Urinary bladder (tissue), 3 donors: ENCODE measurements at regions not wholly inside any gene's neighbourhood (a gene's known extent, or its start where the extent isn't known, plus 50 kb on each side); places are given as distances from the start of the nearest gene placed in this dataset.

Experiments
- DNase-seq: peaks from one replicate; pipeline ENCODE4 v3.0.0-alpha.2; 2015; ENCODE audit errors: extremely low spot score
- H3K27ac ChIP-seq: one replicate; pipeline ENCODE4 v1.5.1; 2013; ENCODE audit warnings: low read depth, mild to moderate bottlenecking, moderate library complexity
- H3K36me3 ChIP-seq: one replicate; pipeline ENCODE4 v1.6.1; 2013; ENCODE audit warnings: mild to moderate bottlenecking, moderate library complexity; ENCODE audit not compliant: insufficient read depth
- H3K4me1 ChIP-seq: one replicate; pipeline ENCODE4 v1.6.1; 2013; ENCODE audit warnings: mild to moderate bottlenecking, moderate library complexity; ENCODE audit not compliant: insufficient read depth
- H3K4me3 ChIP-seq: one replicate; pipeline ENCODE4 v1.5.1; 2013; ENCODE audit warnings: low read depth, low read length
- WGBS: extraction: QIAGEN DNeasy Blood & Tissue Kit; methylation state at CpG from one replicate; pipeline ENCODE4 v1.1.7; 2013; 5-methylcytosine and 5-hydroxymethylcytosine counted together
- donor health status: healthy with polysubstance abuse.
- donor health status: healthy.

DNA sequence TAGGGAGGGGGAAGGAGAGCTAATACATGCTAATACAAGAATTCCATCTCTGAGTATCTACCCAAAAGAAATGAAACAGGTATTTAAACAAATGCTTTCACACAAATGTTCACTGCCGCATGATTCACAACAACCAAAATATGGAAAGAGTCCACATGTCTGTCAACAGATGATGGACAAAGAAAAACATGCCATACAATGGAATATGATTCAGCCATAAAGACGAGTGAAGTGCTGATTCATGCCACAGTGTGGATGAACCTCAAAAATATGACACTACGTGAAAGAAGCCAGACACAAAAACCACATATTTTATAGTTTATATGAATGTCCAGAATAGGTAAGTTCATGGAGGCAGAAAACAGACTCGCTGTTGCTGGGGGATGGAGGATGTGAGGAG, 321.4 kb downstream of the FOXL1 start:
- Histone ChIP-seq H3K27ac (no peak overlapping the region), H3K4me3 (no peak overlapping the region), H3K36me3 (no peaks in the 10 kb centered on the region), H3K4me1 (no peaks in the 10 kb centered on the region)
- 83% methylated on average over 4 of the region's 4 CpGs for WGBS
- no peak for DNase-seq

DNA sequence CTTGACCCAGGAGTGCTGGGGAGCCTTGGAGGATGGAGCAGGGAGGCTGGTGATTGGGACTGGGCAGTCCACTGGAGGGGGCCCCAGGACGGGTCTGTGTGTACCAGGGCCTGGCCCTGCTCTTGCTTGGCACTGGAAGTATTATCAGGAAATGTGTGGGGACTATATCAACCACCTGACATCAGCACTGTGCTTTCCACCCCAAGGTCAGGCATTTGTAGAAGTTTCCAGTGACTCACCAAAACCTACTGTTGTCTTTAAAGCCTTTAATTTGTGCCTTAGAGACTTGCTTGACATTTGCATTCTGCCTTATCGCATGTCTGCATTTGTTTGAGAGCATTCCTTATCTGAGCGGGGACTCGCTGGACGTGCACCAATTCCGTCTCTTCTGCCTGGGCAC, 323.1 kb downstream of the FOXL1 start:
- Histone ChIP-seq H3K4me3 (no peak overlapping the region), H3K4me1 (no peaks in the 10 kb centered on the region), H3K27ac (no peak overlapping the region), H3K36me3 (no peaks in the 10 kb centered on the region)
- no peak for DNase-seq
- 48% methylated on average over 6 of the region's 6 CpGs for WGBS

DNA sequence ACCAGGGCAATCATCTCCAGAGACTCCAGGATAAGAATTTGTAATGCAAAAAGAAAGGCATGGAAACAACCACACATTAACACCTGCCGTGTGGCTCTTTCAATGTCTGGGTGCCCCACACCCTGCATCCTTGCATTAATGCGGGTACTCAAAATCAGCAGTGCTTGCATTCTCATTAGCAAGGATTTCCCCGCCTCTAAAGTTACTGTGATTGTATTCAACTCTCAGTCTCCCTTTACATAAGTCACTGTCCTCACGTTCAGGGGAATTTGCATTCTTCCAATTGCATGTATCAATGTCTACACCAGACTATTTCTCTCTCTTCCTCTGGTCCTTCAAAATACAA, 324.3 kb downstream of the FOXL1 start:
- no peaks in the 10 kb centered on the region for H3K36me3 ChIP-seq
- WGBS = 78% methylated on average over 4 of the region's 4 CpGs
- no peak overlapping the region for H3K27ac ChIP-seq
- H3K4me1 ChIP-seq = no peaks in the 10 kb centered on the region
- no peak overlapping the region for H3K4me3 ChIP-seq
- no peak for DNase-seq

DNA sequence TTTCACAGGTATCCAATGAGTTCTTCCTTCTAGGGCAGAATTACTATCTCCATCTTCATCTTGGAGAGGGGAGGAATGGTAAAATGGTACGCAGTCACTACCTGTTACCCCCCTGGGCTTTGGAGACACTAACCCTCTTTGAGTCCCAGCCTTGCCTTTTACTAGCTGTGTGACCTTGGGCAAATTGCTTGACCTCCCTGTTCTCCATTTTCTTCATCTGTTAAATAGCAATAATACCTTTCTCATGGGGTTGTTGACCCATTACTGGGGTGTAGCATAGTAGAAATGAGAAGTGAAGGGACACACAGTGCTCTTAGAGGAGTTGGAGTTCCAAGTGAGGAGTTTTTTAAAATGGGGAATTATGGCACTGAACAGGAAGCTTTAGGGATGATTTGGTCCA, 324.7 kb downstream of the FOXL1 start:
- Histone ChIP-seq H3K27ac (no peak overlapping the region), H3K36me3 (no peaks in the 10 kb centered on the region), H3K4me1 (no peaks in the 10 kb centered on the region), H3K4me3 (no peak overlapping the region)
- 94% methylated on average over 1 of the region's 1 CpG for WGBS
- DNase-seq = no peak

DNA sequence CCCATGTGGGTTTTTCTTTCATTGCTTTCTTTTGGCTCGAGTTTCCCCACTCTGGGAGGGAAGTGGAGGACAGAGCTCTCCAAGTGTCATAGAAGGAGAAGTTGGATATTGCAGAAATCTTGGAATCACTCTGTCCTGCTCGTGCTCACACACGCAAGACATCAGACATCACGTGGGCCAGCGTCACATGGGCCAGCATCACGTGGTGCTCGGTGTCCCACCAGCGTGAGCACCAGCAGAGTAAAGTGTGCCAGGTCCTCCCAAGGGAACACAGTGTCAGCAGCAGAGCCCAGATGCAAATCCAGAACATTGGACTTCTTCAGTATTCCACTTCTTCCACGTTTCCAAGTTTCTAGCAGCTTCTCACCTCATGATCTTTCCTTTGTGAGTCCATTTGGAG, 327.0 kb downstream of the FOXL1 start:
- Histone ChIP-seq H3K4me3 (no peak overlapping the region), H3K4me1 (no peaks in the 10 kb centered on the region), H3K27ac (no peak overlapping the region), H3K36me3 (no peaks in the 10 kb centered on the region)
- 88% methylated on average over 9 of the region's 9 CpGs for WGBS
- DNase-seq = no peak

DNA sequence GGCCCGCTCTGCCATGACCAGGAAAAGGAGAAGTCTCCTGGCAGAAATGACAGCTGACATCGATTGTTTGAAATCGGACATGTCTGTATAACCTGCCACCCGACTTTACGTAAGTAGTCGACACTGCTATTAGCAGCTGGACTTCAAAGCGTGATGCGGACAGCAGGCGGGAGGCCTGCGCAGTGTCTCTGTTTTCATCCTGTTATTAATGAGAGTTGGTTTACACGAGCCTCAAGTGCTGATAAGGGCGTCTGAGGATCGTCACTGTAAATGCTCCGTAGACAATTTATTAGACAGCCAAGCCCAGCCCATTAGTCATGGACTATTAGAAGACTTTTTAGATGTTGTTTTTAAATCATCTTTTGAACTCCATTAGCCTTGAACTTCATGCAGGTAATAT, 328.3 kb downstream of the FOXL1 start:
- no peaks in the 10 kb centered on the region for H3K4me1 ChIP-seq
- H3K4me3 ChIP-seq = no peak overlapping the region
- H3K27ac ChIP-seq = no peak overlapping the region
- DNase-seq = no peak
- no peaks in the 10 kb centered on the region for H3K36me3 ChIP-seq
- WGBS = 45% methylated on average over 14 of the region's 14 CpGs

DNA sequence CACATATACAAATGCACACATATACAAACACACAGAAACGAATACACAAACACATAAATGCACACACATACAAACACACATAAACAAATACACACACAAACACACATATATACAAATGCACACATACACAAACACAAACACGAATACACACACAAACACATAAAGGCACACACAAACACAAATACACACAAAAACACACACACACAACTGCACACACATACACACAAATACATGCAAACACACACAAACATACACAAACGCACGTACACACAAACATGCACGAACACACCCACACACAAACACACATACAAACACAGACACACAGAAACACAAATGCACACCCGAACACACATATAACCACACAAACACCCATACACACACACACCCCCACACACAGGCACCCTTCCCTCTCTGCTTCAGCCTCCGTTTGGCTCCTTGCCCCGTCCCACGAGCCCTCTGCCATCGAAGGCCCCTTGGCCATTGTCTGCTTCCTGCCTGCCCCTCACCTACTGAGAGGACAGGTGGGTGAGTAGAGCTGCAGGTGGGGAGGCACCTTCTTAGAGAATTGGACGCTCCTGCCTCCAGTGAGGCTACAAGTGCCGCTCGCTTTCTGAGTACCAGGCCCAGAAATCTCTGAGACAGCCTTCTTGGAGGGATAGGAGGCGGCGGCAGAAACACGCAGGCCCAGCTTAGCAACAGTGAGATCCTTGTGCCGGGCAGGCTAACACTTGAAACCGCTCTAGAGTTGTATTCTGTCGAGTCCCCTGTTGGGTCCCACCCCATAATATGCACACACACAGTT, 331.2 kb downstream of the FOXL1 start:
- H3K27ac ChIP-seq = no peak overlapping the region
- H3K4me1 ChIP-seq = no peaks in the 10 kb centered on the region
- no peak overlapping the region for H3K4me3 ChIP-seq
- 78% methylated on average over 19 of the region's 19 CpGs for WGBS
- DNase-seq = no peak
- no peaks in the 10 kb centered on the region for H3K36me3 ChIP-seq

DNA sequence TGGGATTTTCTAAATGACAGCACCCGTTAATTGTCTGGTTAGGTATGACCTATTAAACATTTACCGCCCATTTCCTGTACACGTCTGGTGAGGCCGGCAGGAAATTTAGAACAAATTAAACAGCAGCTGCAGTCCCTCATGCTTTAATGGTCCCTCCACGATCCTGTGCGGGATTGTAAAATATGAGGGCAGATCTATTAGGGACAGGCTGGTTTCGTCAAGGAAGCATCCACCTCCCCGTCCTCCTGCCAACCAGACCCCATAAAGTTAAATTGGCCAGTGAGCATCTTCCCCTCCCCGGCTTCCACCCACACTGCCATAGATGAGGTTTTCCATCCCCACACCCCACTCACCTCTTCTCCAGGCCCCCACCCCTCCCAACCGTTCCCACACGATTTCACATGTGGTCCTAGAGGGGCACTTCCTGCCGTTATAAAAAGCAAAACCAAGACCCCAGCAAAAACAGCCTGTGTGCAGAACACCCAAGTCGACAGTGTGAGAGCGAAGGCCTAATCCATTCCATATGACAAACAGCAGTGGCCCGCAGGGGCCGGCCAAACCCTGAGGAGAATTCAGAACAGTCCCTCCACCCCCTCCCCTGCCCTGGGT, 331.9 kb downstream of the FOXL1 start:
- Histone ChIP-seq H3K4me1 (no peaks in the 10 kb centered on the region), H3K4me3 (no peak overlapping the region), H3K36me3 (no peaks in the 10 kb centered on the region), H3K27ac (no peak overlapping the region)
- peak; percentile 60 for DNase-seq
- WGBS = 43% methylated on average over 16 of the region's 16 CpGs

DNA sequence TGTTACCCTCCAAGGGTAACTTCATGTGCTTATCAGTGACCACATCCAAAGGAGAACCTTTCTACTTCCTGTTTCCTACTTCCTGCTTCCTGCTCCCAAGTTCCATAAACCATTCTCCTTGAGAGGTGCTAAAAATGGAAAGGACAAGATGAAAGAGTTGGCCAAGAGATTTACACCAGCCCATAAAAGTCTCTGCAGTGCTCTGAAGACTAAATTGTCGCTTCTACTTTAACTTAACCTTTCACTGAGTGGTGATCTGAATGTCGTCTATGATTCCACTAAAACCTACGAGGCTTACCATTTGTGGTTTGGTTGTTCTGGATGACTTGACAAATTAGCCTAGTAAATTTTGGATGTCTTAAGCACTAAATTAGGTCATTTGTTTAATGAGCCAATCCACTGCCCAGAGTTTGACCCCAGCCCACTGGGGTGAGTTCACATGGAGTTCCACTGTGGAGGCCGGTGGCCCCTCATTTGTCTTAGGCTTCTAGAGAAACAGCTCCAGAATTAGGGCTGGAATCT, 333.1 kb downstream of the FOXL1 start:
- DNase-seq = no peak
- Histone ChIP-seq H3K36me3 (no peaks in the 10 kb centered on the region), H3K4me1 (no peaks in the 10 kb centered on the region), H3K4me3 (no peak overlapping the region), H3K27ac (no peak overlapping the region)
- 70% methylated on average over 4 of the region's 4 CpGs for WGBS

DNA sequence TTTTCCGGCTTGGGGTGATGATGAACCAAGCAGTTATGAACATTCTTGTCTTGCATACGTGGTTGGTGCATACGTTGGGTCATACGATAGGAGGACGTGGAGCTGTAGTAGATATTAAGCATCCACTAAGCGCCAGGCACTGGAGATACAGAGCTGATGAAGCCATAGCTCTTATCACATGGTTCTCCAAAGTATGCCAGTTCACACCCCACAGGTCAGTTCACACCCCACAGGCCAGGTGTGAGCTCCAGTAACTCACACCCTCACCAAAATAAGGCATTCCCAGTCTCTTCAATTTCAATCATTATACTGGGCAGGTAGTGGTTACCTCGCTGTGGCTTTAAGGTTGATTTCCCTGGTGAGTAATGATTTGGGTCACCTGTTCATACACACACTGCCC, 335.5 kb downstream of the FOXL1 start:
- Histone ChIP-seq H3K4me3 (no peak overlapping the region), H3K27ac (no peak overlapping the region), H3K4me1 (no peaks in the 10 kb centered on the region), H3K36me3 (no peaks in the 10 kb centered on the region)
- whole genome bisulfite sequencing = 95% methylated on average over 7 of the region's 7 CpGs
- DNase-seq = no peak

DNA sequence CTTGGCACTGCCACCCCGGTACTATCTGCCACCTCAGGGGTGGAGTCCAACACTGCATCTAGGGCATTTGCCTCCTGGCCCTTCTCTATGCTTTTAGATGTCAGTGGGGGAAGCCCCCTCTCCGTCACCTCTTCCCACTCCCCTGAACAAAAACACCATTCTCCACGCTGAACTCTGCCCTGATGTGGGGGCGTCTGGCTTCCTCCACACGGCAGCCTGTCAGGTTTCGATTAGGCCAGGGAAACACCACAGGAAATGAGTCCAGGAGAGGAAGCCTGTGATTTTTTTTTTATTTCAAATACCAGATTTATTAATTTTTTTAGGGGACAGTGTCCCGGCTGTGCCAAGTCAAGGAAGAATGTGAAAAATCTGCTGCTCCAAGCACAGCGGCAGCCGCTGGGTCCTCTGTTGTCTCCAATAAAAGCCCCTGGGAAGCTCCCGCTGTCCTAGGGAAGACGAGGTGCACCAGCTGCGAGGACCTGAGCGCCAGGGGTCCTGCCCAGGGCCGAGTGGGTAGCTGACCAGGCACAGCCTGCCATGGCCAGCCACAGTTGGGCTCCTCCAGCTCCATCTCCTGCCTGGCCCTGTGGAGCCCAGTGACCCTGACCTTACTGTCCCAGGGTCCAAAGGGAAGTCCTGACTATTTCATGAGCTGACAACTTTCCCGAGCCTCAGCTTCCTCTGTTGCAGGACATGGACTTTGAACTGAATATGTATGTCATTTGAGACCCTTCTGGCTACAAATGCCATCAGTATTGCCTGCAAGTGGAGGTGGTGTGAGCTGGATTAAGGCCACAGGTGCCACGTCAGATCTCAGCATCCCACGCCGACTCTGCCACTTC, 336.7 kb downstream of the FOXL1 start:
- Histone ChIP-seq H3K27ac (no peak overlapping the region), H3K36me3 (no peaks in the 10 kb centered on the region), H3K4me3 (no peak overlapping the region), H3K4me1 (no peaks in the 10 kb centered on the region)
- DNase-seq = no peak
- 68% methylated on average over 18 of the region's 18 CpGs for WGBS

DNA sequence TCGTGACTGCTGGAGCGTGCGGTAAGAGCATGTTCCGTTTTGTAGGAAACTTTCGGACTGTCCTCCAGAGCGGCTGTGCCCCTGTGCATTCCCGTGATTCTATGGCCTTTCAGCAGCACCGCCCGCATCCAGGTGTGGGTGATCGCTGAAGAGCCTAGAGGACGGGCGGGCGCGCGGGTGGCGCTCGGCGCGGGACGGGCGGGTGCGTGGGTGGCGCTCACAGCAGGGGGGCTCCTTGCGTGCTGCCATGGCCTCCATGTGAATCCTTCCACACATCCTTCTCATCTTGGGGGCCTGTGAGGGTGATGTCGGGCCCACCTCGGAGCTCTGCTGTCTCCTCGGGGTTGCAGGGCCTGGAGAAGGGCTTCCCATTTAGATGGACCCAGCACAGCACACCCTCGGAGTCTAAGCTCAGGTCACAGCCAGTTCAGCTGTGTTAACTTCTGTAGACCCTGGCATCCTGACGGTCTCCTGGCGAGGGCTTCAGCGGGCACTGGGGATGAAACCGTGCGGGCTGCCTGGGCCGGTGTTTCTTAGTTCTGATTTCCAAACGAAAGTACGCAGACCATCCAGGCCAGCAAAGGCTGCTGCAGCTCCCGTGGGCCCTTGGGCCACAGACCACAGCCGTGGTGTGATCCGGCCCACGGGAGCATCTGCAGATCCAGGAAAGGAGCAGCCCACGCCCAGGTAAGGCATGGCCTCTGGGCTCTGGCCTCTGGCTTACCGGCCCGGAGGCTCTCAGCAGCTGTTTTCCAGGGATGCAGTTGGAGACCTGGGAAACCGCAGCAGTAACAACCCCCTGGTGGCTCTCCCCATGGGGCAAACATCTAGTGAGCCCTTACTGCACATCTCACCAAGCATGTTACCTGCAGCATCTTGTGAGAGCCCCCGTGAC, 339.4 kb downstream of the FOXL1 start:
- no peak for DNase-seq
- Histone ChIP-seq H3K4me1 (no peaks in the 10 kb centered on the region), H3K36me3 (no peaks in the 10 kb centered on the region), H3K4me3 (no peak overlapping the region), H3K27ac (no peak overlapping the region)
- WGBS = 97% methylated on average over 45 of the region's 45 CpGs

DNA sequence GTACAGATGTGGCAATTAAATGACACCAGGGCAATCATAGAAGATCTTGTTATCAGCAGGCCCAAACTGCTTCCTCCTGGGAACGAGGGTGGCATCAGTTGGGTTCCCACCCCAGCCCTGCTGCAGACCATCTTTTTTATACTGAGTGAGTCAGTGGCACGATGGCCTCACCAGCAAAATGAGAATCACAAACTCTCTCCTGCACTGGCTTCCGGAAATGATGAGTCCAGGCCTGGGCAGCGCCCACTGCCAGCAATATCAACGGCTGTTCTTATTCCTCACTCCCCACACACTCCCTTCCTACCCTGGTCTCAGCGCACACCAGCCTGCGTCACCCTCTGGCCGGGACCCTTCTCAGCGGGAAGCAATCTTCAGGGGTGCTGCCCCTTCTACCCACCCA, 340.3 kb downstream of the FOXL1 start:
- WGBS = 68% methylated on average over 9 of the region's 9 CpGs
- DNase-seq = no peak
- H3K4me3 ChIP-seq = no peak overlapping the region
- no peak overlapping the region for H3K27ac ChIP-seq
- no peaks in the 10 kb centered on the region for H3K36me3 ChIP-seq
- no peaks in the 10 kb centered on the region for H3K4me1 ChIP-seq
